Prostate gland (tissue), 2 donors: ENCODE measurements at regions not wholly inside any gene's neighbourhood (a gene's known extent, or its start where the extent isn't known, plus 50 kb on each side); places are given as distances from the start of the nearest gene placed in this dataset.

Experiments
- CTCF ChIP-seq, 4 experiments: fragments of 200-600 bp in 2 of 4; fragments of 450-650 bp in 2 of 4; sonication (generic) in 2 of 4; IDR thresholded peaks; 1 replicate in 3 of 4; 2 replicates in 1 of 4; pipeline ENCODE4 v1.5.1; 2016 to 2019; ENCODE audit warnings: antibody characterized with exemption in 4 of 4, mild to moderate bottlenecking in 2 of 4, moderate library complexity in 2 of 4
- POLR2A ChIP-seq: fragments of 450-650 bp; IDR thresholded peaks from one replicate; pipeline ENCODE4 v1.6.1; 2016; ENCODE audit warnings: antibody characterized with exemption, mild to moderate bottlenecking
- POLR2AphosphoS5 ChIP-seq: sonication (generic); formaldehyde crosslinking; IDR thresholded peaks from one replicate; pipeline ENCODE4 v1.6.1; 2017; ENCODE audit warnings: antibody characterized with exemption

DNA sequence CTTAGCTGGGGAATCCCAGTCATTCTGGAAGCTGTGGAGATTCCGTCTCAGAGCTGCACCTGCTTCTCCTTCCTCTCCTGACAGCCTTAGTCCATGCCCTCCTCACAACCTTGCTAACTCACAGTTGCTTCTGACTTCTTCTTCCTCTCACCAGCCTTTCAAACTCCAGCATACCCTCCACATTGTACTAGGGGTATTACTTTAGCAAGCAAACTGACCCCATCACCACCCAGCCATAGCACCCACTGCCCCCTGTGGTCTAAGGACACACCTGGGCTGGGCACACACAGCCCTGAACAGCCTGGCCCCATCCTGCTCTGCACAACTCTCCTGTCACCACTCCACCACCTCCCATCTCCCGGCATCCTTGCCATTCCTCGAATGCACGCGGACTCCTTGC, 208.2 kb downstream of the FBXO15 start:
- no peak for TF ChIP-seq CTCF (IDR thresholded peaks at IDR 0.05)
- TF ChIP-seq POLR2A: no peak
- no peak for TF ChIP-seq POLR2AphosphoS5
